ENCODE measurements at regions not wholly inside any gene's neighbourhood (a gene's known extent, or its start where the extent isn't known, plus 50 kb on each side); places are given as distances from the start of the nearest gene placed in this dataset.

DNA sequence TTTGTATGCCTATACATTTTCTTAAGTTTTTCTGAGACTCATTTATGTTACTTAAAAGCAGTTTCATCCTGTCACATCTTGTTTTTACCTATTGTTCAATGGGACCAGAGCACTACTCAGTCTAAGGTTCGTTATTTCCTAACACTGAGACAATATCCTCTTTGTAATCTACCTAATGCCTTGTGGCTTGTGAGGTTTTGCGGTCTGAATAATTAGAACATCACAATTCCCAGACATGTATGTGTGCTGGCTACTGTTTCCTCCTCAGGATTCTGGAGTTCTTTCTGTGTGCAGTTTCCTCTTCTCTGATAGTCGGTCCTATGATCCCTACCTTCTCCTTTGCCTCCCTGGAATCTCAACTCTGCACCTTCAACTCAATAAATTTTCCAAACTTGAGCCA lies 620.2 kb downstream of the ANKRD7 start:
- no peak overlapping the region for H2BK5ac ChIP-seq (ENCODE audit: low read depth, low read length, poor library complexity, severe bottlenecking)
- DNase-seq (no peak), ATAC-seq (ENCODE audit: low read depth) (no peak)
- H2AK5ac ChIP-seq (ENCODE audit: low read depth, low read length), result no peak overlapping the region
- intact Hi-C loops (cut with micrococcal nuclease) (no loop called here), in situ Hi-C loops (cut with MboI; ENCODE audit: low sequenced_read_pairs) (no loop called here), dilution Hi-C loops (cut with HindIII; ENCODE audit: low sequenced_read_pairs, unreplicated experiment) (no loop called here)
- H3K27me3 ChIP-seq (ENCODE audit: control insufficient read depth, insufficient read depth, low read length), result no peaks in the 10 kb centered on the region
- H3K9me3 ChIP-seq (ENCODE audit: control insufficient read depth, insufficient read depth, low read length), result peaks cover 2% of the 10 kb centered on the region; the same call in 1 of the 2 replicates
- H3K23ac ChIP-seq (ENCODE audit: low read depth, low read length), result no peak overlapping the region
- H2BK20ac ChIP-seq (ENCODE audit: low read depth, low read length), result no peak overlapping the region
- CTCF ChIA-PET, result no interaction called here
- POLR2A ChIA-PET (ENCODE audit: unreplicated experiment), result no interaction called here
- H3K9ac ChIP-seq (ENCODE audit: low read depth, low read length), result no peak overlapping the region
- no peak overlapping the region for H3K18ac ChIP-seq (ENCODE audit: low read depth, low read length)
- no peak for TF ChIP-seq MAFK (IDR thresholded peaks at IDR 0.05; ENCODE audit: low read depth, low read length)
- no peak for TF ChIP-seq BHLHE40 (IDR thresholded peaks at IDR 0.05; ENCODE audit: low read depth, low read length)
- TF ChIP-seq, protein P1, sequence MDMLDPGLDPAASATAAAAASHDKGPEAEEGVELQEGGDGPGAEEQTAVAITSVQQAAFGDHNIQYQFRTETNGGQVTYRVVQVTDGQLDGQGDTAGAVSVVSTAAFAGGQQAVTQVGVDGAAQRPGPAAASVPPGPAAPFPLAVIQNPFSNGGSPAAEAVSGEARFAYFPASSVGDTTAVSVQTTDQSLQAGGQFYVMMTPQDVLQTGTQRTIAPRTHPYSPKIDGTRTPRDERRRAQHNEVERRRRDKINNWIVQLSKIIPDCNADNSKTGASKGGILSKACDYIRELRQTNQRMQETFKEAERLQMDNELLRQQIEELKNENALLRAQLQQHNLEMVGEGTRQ (IDR thresholded peaks at IDR 0.05; ENCODE audit: low read depth, low read length), result no peak
- TF ChIP-seq RCOR1 (IDR thresholded peaks at IDR 0.05; ENCODE audit: insufficient replicate concordance, low read length), result no peak
- TF ChIP-seq CHD1 (IDR thresholded peaks at IDR 0.05; ENCODE audit: low read depth, low read length), result no peak
- no TSS peak for BruUV-seq (replicated peaks)
- H3K4me2 ChIP-seq (ENCODE audit: low read depth, low read length), result no peak overlapping the region
- H3K79me1 ChIP-seq (ENCODE audit: low read depth in 1 of 2, low read length in 2 of 2), result no peaks in the 10 kb centered on the region
- H4K91ac ChIP-seq (ENCODE audit: insufficient read depth, low read depth, low read length), result no peak overlapping the region
- H3K36me3 ChIP-seq (ENCODE audit: control insufficient read depth, insufficient read depth, low read length), result no peaks in the 10 kb centered on the region
- H3K9me1 ChIP-seq (ENCODE audit: insufficient read depth, low read length), result no peaks in the 10 kb centered on the region
- H3K4ac ChIP-seq (ENCODE audit: low read depth, low read length), result no peak overlapping the region
- H2BK15ac ChIP-seq (ENCODE audit: low read depth, low read length), result no peak overlapping the region
- no peaks in the 10 kb centered on the region for H4K20me1 ChIP-seq (ENCODE audit: insufficient read depth, low read length)
- no CpG with 5 or more reads among the region's 3 CpGs for WGBS, 2 experiments (ENCODE audit: extremely low coverage in 2 of 2, insufficient read length in 1 of 2)
- no peak overlapping the region for H3K4me3 ChIP-seq (ENCODE audit: insufficient read depth, low read depth, low read length)
- H2BK120ac ChIP-seq (ENCODE audit: low read depth, low read length), result no peak overlapping the region
- no peak overlapping the region for H2AFZ ChIP-seq (replicated peaks; ENCODE audit: low read length, poor library complexity)
- H3K56ac ChIP-seq (ENCODE audit: extremely low read depth, insufficient read depth, low read length), result no peak overlapping the region
- no peak overlapping the region for H2AK9ac ChIP-seq (replicated peaks; ENCODE audit: low read depth, low read length, poor library complexity)
- no peak overlapping the region for H4K8ac ChIP-seq (ENCODE audit: low read depth in 2 of 2, low read length in 2 of 2)
- H4K5ac ChIP-seq (ENCODE audit: low read depth, low read length), result no peak overlapping the region
- no peak overlapping the region for H3K27ac ChIP-seq (ENCODE audit: insufficient read depth, low read length)
- no peaks in the 10 kb centered on the region for H3K4me1 ChIP-seq (ENCODE audit: control insufficient read depth, insufficient read depth, low read length)
- H3K14ac ChIP-seq (replicated peaks; ENCODE audit: low read depth, low read length), result no peak overlapping the region

All from IMR-90 (cell line).